Renal pelvis (tissue), 1 donor: ENCODE measurements at regions not wholly inside any gene's neighbourhood (a gene's known extent, or its start where the extent isn't known, plus 50 kb on each side); places are given as distances from the start of the nearest gene placed in this dataset.
"Not testable (repeated sequence)": the region's sequence is repeated elsewhere in the genome, so short reads cannot be mapped to it uniquely, and the experiment has no call there.

Source experiments
- DNase-seq: peaks from one replicate; pipeline ENCODE4 v3.0.0-alpha.2; 2013

- no peak for DNase-seq
These were observed 85.7 kb downstream of the SUCLG1 start for GRCh38 chr2:84373391-84373790.

GRCh38 chr2:84362541-84362940 lies 96.5 kb downstream of the SUCLG1 start:
- no peak for DNase-seq

- DNase-seq, result no peak
These were observed 121.0 kb downstream of the SUCLG1 start for GRCh38 chr2:84338069-84338468.

DNA sequence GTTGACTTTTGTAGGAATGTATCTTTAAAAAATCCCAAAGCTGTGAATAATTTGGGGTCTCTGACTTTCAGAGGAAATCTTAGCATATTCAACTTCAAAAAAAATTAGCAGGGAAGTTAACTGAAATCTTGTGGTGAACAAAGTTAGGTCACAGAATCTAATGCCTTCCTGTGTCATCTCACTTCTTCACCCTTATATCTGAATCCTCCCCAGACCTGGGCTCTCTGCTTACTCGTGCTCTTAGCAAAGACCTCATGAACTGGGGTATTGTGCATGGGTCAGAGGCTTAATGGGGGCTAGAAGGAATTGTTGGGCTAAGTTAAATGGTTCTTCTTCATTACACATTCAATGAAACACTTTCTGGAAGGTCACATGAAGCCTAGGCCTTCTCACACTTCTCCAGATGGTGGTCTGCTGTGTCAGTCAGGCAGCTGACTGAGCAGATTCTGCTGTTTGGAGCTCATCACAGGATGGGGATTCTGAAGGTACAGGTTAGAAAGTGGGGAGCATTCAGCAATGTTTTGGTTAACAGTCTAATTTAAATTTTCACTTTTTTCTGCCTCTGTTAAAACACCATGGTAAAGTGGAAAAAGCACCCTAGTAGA lies 131.3 kb downstream of the SUCLG1 start:
- DNase-seq, result no peak

- no peak for DNase-seq
These were observed 132.1 kb downstream of the SUCLG1 start for GRCh38 chr2:84326831-84327432.

- DNase-seq, result no peak
These were observed 135.2 kb downstream of the SUCLG1 start for GRCh38 chr2:84323890-84324289.

DNA sequence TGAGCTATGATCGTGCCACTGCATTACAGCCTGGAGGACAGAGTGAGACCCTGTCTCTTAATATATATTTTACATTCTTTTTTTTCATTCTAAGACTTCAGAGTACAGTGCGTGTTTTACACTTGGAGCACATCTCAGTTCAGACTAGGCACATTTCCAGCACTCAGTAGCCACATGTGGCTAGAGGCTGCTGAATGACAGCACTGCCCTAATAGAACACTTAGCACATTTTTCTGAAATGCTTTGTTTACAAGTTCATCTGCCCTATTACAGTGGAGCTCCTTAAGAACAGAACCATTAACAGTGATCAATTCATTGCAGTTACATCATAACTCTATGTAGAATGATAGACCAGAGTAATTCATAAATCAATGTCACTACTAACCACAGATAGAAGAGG lies 138.1 kb downstream of the SUCLG1 start:
- DNase-seq, result no peak

- no peak for DNase-seq
These were observed 139.5 kb downstream of the SUCLG1 start for GRCh38 chr2:84319581-84319980.

DNA sequence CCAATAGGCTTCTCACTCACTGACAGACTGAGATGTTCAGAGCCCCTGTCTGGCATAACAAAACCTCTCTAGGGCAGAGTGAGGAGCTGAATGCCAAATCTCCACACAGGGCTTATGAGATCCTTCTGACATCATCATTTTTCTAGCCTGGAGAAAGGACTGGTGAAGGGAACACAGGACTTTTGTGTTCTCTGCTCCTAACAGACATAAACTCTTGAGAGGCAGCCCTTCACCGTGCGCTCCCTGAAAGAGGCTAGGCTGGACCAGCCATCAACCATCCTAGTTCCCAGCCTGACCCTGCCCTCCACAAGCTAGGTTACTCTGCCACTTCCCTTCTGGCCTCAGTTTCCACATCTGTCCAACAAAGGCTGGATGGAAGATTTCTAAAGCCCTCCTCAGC lies 141.9 kb downstream of the SUCLG1 start:
- no peak for DNase-seq

DNA sequence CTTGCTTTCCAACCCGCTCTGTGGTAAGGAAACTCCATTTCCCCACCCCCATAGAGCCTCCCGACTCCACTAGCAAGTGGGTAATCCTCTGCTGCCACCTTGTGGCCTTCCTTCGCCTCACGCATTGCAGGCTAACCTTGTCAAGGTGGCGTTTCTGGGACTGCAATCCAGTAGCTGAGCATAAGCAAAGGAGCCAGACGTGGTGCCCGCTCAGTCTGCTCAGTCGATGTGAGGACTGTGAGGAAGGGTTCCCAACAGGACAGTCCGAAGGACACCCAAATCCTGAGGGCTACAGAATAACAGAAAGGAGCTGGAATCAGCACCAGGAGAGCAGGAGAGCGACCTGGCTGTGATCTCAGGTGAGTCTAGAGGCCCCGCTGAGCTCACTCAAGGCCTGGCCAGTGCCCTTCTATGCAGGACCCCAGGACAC lies 144.2 kb downstream of the SUCLG1 start:
- DNase-seq, result peak; percentile 82

GRCh38 chr2:84314250-84314649 lies 144.8 kb downstream of the SUCLG1 start:
- no peak for DNase-seq

- DNase-seq, result no peak
These were observed 149.8 kb downstream of the SUCLG1 start for GRCh38 chr2:84309281-84309680.

- DNase-seq, result no peak
These were observed 152.7 kb downstream of the SUCLG1 start for GRCh38 chr2:84306361-84306760.

DNA sequence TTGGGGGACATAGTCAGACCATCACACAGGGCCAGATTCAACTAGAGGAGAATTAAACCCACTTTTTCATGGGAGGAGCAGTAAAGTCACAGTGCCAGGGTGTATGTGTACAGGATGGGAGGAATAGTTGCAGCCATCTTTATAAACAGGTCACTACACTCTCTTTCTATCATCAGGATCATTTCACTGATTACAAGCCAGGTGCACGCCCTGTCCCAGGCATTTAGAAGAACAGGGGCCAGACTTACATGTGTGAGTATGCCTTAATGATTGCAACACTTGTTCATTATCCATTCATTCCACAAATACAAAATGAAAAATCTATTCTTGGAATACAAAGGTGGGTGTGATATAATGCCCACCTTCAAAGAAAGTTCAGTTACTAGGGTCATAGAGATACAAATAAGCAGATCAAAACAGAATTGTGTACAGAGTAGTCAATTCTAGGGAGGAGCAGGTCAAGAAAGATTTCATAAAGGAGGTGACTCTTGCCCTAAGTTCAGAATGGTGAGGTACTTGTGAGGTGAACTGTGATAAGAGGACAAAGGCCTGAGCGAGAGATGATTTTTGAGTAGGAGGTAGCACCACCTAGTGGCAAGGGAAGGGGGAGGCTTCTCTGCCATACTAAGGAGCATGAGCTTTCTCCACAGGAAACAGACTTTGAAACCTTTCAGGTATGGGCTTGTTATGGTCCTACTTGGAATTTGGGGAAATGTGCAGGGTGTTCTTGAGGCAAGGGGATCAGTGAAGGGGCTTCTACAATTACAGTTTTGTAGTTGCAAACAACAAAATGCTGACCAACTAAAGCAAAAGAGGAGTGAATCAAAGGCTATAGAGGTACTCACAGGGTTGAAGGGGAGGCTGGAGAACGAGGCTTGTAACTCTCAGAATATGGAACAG lies 156.3 kb downstream of the SUCLG1 start:
- DNase-seq, result peak; percentile 51

- no peak for DNase-seq
These were observed 157.4 kb downstream of the SUCLG1 start for GRCh38 chr2:84301717-84302116.

- DNase-seq, result no peak
These were observed 158.4 kb downstream of the SUCLG1 start for GRCh38 chr2:84300696-84301029.

- not testable (repeated sequence) for DNase-seq
These were observed 158.9 kb downstream of the SUCLG1 start for GRCh38 chr2:84300001-84300695.

GRCh38 chr2:84299211-84299775 lies 159.8 kb downstream of the SUCLG1 start:
- no peak for DNase-seq

DNA sequence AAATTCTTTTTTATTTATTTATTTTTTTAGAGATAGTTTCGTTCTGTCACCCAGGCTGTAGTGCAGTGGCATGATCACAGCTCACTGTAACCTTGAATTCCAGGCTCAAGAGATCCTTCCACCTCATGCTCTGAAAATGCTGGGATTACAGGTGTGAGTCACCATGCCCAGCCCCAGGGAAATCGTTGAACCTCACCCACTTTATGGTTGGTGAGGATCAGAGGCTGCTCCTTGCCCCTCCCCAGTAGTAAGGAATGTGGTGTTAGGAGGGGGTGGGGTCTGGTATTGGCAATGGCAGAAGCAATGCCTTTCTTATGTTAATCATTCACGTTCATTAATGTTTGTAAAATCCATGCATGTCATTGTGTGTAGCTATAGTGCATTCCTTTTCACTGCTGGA lies 161.9 kb downstream of the SUCLG1 start:
- no peak for DNase-seq

DNA sequence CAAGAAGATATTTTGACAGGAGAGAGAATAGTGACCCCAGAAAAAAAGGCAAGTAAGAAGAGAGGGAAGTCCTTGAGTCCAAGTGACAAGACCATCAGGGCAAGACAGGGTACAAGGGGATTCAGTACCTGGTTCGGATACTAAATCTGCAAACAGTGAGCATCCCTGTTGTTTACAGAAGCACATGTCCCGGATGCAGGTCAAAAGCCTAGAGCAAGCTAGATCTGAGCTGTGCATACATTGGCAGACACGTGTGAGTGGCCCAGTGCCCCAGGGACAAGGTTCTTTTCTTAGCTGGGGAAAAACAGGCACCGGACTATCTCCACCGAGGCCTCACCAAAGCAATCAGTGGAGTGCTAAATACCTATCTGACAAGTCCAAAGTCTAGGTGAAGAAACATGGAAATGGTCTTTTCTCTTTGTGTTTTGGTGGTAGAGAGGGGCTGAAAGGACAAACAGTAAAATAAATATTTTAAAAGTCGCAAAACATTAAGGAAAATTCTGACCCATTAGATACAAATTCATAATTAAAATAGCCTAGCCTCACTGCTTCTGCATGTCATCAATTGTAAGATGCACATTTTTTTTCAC lies 165.2 kb downstream of the SUCLG1 start:
- no peak for DNase-seq

GRCh38 chr2:84292545-84292944 lies 166.5 kb downstream of the SUCLG1 start:
- no peak for DNase-seq

DNA sequence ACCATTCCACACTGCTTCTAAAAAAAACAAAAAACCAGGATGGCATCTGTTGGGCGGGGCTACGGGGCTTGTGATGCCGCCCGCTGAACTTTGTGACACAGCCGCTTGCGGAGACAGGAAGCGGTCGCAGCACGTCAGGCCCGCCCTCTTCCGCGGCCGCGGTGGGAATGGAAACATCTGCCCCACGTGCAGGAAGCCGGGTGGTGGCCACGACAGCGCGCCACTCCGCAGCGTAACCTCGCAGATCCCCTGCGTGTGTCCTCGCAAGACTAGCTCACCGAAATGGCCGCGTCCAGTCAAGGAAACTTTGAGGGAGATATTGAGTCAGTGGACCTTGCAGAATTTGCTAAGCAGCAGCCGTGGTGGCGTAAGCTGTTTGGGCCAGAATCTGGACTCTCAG lies 168.5 kb downstream of the SUCLG1 start:
- no peak for DNase-seq
